Panc1 (cell line): ENCODE measurements at regions not wholly inside any gene's neighbourhood (a gene's known extent, or its start where the extent isn't known, plus 50 kb on each side); places are given as distances from the start of the nearest gene placed in this dataset.

Experiments
- CTCF ChIP-seq: fragments of 450-650 bp; IDR thresholded peaks from 2 replicates; pipeline ENCODE4 v1.5.1; 2017; ENCODE audit warnings: mild to moderate bottlenecking
- POLR2AphosphoS5 ChIP-seq: IDR thresholded peaks from 2 replicates; pipeline ENCODE4 v1.6.1; 2012; ENCODE audit warnings: mild to moderate bottlenecking, low read depth, low read length, moderate library complexity
- REST ChIP-seq, 2 experiments: IDR thresholded peaks; 2 replicates each; pipeline ENCODE4 v1.6.1; 2011 to 2012; ENCODE audit warnings: low read depth in 2 of 2, control low read depth in 1 of 2, low read length in 1 of 2, mild to moderate bottlenecking in 1 of 2, moderate library complexity in 1 of 2; ENCODE audit not compliant: insufficient read depth in 1 of 2
- SIN3A ChIP-seq: IDR thresholded peaks from 2 replicates; pipeline ENCODE4 v1.6.1; 2012; ENCODE audit warnings: low read depth, mild to moderate bottlenecking, low read length, moderate library complexity, borderline replicate concordance; ENCODE audit not compliant: insufficient read depth
- TCF7L2 ChIP-seq: IDR thresholded peaks from 2 replicates; pipeline ENCODE4 v1.6.1; 2011; ENCODE audit warnings: mild to moderate bottlenecking, low read depth, low read length, inconsistent platforms

- TF ChIP-seq CTCF (no peak), REST (IDR thresholded peaks at IDR 0.05; ENCODE audit: insufficient read depth in 1 of 2, low read depth in 2 of 2, low read length in 1 of 2) (no peak), SIN3A (no peak), POLR2AphosphoS5 (no peak), TCF7L2 (no peak)
Observed at GRCh38 chrX:40247382-40247781, 149.6 kb upstream of the BCOR start.
